AG04450 (cell line): ENCODE measurements at regions not wholly inside any gene's neighbourhood (a gene's known extent, or its start where the extent isn't known, plus 50 kb on each side); places are given as distances from the start of the nearest gene placed in this dataset.
A peak's percentile ranks its signal among the peaks of the same experiment; 100 is the strongest.

Experiments used
- CTCF ChIA-PET: fragments of 300-600, 350-600 bp; formaldehyde crosslinking; extraction: SDS; loops from one replicate; lab custom pipeline; 2022; ENCODE audit warnings: antibody characterized with exemption, inconsistent platforms; lab: Charles Lee
- POLR2A ChIA-PET: fragments of 350-600 bp; formaldehyde crosslinking; extraction: SDS; loops from one replicate; lab custom pipeline; 2021; ENCODE audit warnings: antibody characterized with exemption, inconsistent platforms; lab: Yijun Ruan, JAX
- DNase-seq: peaks from one replicate; pipeline ENCODE4 v3.0.0-alpha.2; 2011; ENCODE audit warnings: low read depth, low spot score
- H3K27ac ChIP-seq: one replicate; pipeline ENCODE4 v1.5.1; 2012; ENCODE audit warnings: low read depth, low read length, control low read depth
- H3K27me3 ChIP-seq: one replicate; pipeline ENCODE4 v1.6.0; 2012; ENCODE audit warnings: low read length; ENCODE audit not compliant: control insufficient read depth, insufficient read depth
- H3K4me3 ChIP-seq: 2 replicates; pipeline ENCODE4 v1.5.1; 2011; ENCODE audit warnings: mild to moderate bottlenecking, low read depth, low read length, control low read depth
- H3K9me3 ChIP-seq: 2 replicates; pipeline ENCODE4 v1.5.1; 2012; ENCODE audit warnings: low read length; ENCODE audit not compliant: control insufficient read depth, insufficient read depth
- CTCF ChIP-seq: IDR thresholded peaks from 2 replicates; pipeline ENCODE4 v1.5.1; 2011; ENCODE audit warnings: low read depth, low read length, control low read depth, inconsistent platforms

GRCh38 chr1:232428036-232428645 lies 201.8 kb downstream of the SIPA1L2 start:
- DNase-seq, result no peak
- H3K27me3 ChIP-seq, result no peaks in the 10 kb centered on the region
- no peak overlapping the region for H3K27ac ChIP-seq
- no peaks in the 10 kb centered on the region for H3K9me3 ChIP-seq
- ChIA-PET POLR2A (interaction anchor here (0.7 kb wide), 1 partner anchor 68 kb away, joined by 3 read pairs; no protein-coding TSS in a partner anchor), CTCF (interaction anchor here (0.6 to 2.1 kb wide), 2 partner anchors 45 to 561 kb away, joined by 6 to 8 read pairs; no protein-coding TSS in a partner anchor)
- no peak for TF ChIP-seq CTCF
- H3K4me3 ChIP-seq, result no peak overlapping the region

- CTCF ChIA-PET, result interaction anchor here (0.6 to 2.1 kb wide), 2 partner anchors 560 to 665 kb away, joined by 3 to 6 read pairs; no protein-coding TSS in a partner anchor
These were observed 203.1 kb downstream of the SIPA1L2 start for GRCh38 chr1:232426801-232427200.

GRCh38 chr1:232425421-232425820 lies 204.5 kb downstream of the SIPA1L2 start:
- CTCF ChIA-PET, result interaction anchor here (0.6 kb wide), 1 partner anchor 785 kb away, joined by 3 read pairs; no protein-coding TSS in a partner anchor
- Histone ChIP-seq H3K27ac (no peak overlapping the region), H3K4me3 (no peak overlapping the region), H3K9me3 (no peaks in the 10 kb centered on the region), H3K27me3 (no peaks in the 10 kb centered on the region)
- no peak for DNase-seq
- TF ChIP-seq CTCF, result no peak
- POLR2A ChIA-PET, result no interaction called here

More at GRCh38 chr1:232426801-232427200, 203.1 kb downstream of the SIPA1L2 start:
- POLR2A ChIA-PET, result no interaction called here
- peak; percentile 49 for DNase-seq
- no peak overlapping the region for H3K4me3 ChIP-seq
- H3K27me3 ChIP-seq, result no peaks in the 10 kb centered on the region
- no peak for TF ChIP-seq CTCF
- no peaks in the 10 kb centered on the region for H3K9me3 ChIP-seq
- H3K27ac ChIP-seq, result no peak overlapping the region

GRCh38 chr1:232423591-232423990 lies 206.3 kb downstream of the SIPA1L2 start:
- ChIA-PET CTCF (interaction anchor here (0.6 to 1.4 kb wide), 4 partner anchors 203 to 667 kb away, joined by 3 read pairs; no protein-coding TSS in a partner anchor), POLR2A (no interaction called here)
- H3K9me3 ChIP-seq, result no peaks in the 10 kb centered on the region
- H3K27ac ChIP-seq, result no peak overlapping the region
- no peak for TF ChIP-seq CTCF
- no peak overlapping the region for H3K4me3 ChIP-seq
- DNase-seq, result no peak
- H3K27me3 ChIP-seq, result no peaks in the 10 kb centered on the region

GRCh38 chr1:232422898-232423297 lies 207.0 kb downstream of the SIPA1L2 start:
- CTCF ChIA-PET, result interaction anchor here (0.5 to 1.4 kb wide), 3 partner anchors 204 to 701 kb away, joined by 3 to 7 read pairs (median 3); no protein-coding TSS in a partner anchor

More at GRCh38 chr1:232422898-232423297, 207.0 kb downstream of the SIPA1L2 start:
- Histone ChIP-seq H3K4me3 (no peak overlapping the region), H3K27me3 (no peaks in the 10 kb centered on the region), H3K9me3 (no peaks in the 10 kb centered on the region), H3K27ac (no peak overlapping the region)
- DNase-seq, result no peak
- no peak for TF ChIP-seq CTCF
- POLR2A ChIA-PET, result no interaction called here
